Sigmoid colon (tissue), 4 donors: ENCODE measurements at regions not wholly inside any gene's neighbourhood (a gene's known extent, or its start where the extent isn't known, plus 50 kb on each side); places are given as distances from the start of the nearest gene placed in this dataset.

Experiments
- CTCF ChIP-seq, 4 experiments: fragments of 450-650 bp in 3 of 4; fragments of 200-600 bp in 1 of 4; IDR thresholded peaks; one replicate each; pipeline ENCODE4 v1.5.1; 2016 to 2019; ENCODE audit warnings: antibody characterized with exemption in 4 of 4, mild to moderate bottlenecking in 3 of 4, moderate library complexity in 2 of 4
- EP300 ChIP-seq, 4 donors: sonication (generic); formaldehyde crosslinking; IDR thresholded peaks; one replicate each; pipeline ENCODE4 v1.6.1; 2017; ENCODE audit warnings: antibody characterized with exemption in 4 of 4
- POLR2A ChIP-seq, 2 donors: fragments of 450-650 bp; IDR thresholded peaks; one replicate each; pipeline ENCODE4 v1.6.1; 2016; ENCODE audit warnings: antibody characterized with exemption in 2 of 2, mild to moderate bottlenecking in 2 of 2, moderate library complexity in 2 of 2
- POLR2AphosphoS5 ChIP-seq, 4 donors: sonication (generic); formaldehyde crosslinking; IDR thresholded peaks; one replicate each; pipeline ENCODE4 v1.6.1; 2017; ENCODE audit warnings: antibody characterized with exemption in 4 of 4

GRCh38 chr6:15825332-15825930, 162.6 kb upstream of the DTNBP1 start:
- no peak for TF ChIP-seq POLR2A (IDR thresholded peaks at IDR 0.05)
- no peak for TF ChIP-seq CTCF (IDR thresholded peaks at IDR 0.05)
- TF ChIP-seq EP300 (IDR thresholded peaks at IDR 0.05), result no peak
- no peak for TF ChIP-seq POLR2AphosphoS5 (IDR thresholded peaks at IDR 0.05)
